MM.1S (cell line): ENCODE measurements at regions not wholly inside any gene's neighbourhood (a gene's known extent, or its start where the extent isn't known, plus 50 kb on each side); places are given as distances from the start of the nearest gene placed in this dataset.

ENCODE experiments used
- DNase-seq: peaks from one replicate; pipeline ENCODE4 v3.0.0-alpha.2; 2015
- H2AFZ ChIP-seq: fragments of 300-600 bp; sonication (generic); 2 replicates; pipeline ENCODE4 v1.6.0; 2016; ENCODE audit warnings: antibody characterized with exemption, low read length
- H3F3A ChIP-seq: fragments of 300-600 bp; sonication (generic); 2 replicates; pipeline ENCODE4 v1.6.1; 2016; ENCODE audit warnings: mild to moderate bottlenecking, antibody characterized with exemption, low read length, moderate library complexity, mixed read lengths; ENCODE audit not compliant: insufficient read depth
- H3K27ac ChIP-seq: fragments of 300-600 bp; sonication (generic); 2 replicates; pipeline ENCODE4 v1.5.1; 2016; ENCODE audit warnings: mild to moderate bottlenecking, low read length
- H3K27me3 ChIP-seq: fragments of 300-600 bp; sonication (generic); replicated peaks from 2 replicates; pipeline ENCODE4 v1.6.0; 2016; ENCODE audit warnings: low read length; ENCODE audit not compliant: insufficient read depth
- H3K36me3 ChIP-seq: fragments of 300-600 bp; sonication (generic); replicated peaks from 2 replicates; pipeline ENCODE4 v1.6.1; 2016; ENCODE audit warnings: mild to moderate bottlenecking, low read length, mixed read lengths; ENCODE audit not compliant: insufficient read depth
- H3K4me1 ChIP-seq: fragments of 300-600 bp; sonication (generic); 2 replicates; pipeline ENCODE4 v1.6.1; 2016; ENCODE audit warnings: low read length, mixed read lengths
- H3K4me2 ChIP-seq: fragments of 300-600 bp; sonication (generic); 2 replicates; pipeline ENCODE4 v1.6.0; 2016; ENCODE audit warnings: low read depth, low read length
- H3K4me3 ChIP-seq: fragments of 300-600 bp; sonication (generic); 2 replicates; pipeline ENCODE4 v1.5.1; 2016; ENCODE audit warnings: low read length, mixed read lengths
- H3K79me2 ChIP-seq: fragments of 300-600 bp; sonication (generic); 2 replicates; pipeline ENCODE4 v1.6.1; 2016; ENCODE audit warnings: mixed run types, low read length, mixed read lengths
- H3K9ac ChIP-seq: fragments of 300-600 bp; sonication (generic); 2 replicates; pipeline ENCODE4 v1.6.1; 2016; ENCODE audit warnings: low read length, mixed read lengths
- H3K9me2 ChIP-seq: fragments of 300-600 bp; sonication (generic); replicated peaks from 2 replicates; pipeline ENCODE4 v1.6.1; 2016; ENCODE audit warnings: mild to moderate bottlenecking, low read length, mixed read lengths; ENCODE audit not compliant: insufficient read depth
- H3K9me3 ChIP-seq: fragments of 300-600 bp; sonication (generic); replicated peaks from 2 replicates; pipeline ENCODE4 v1.6.1; 2016; ENCODE audit warnings: mild to moderate bottlenecking, low read length, mixed read lengths; ENCODE audit not compliant: insufficient read depth
- H4K20me1 ChIP-seq: fragments of 300-600 bp; sonication (generic); 2 replicates; pipeline ENCODE4 v1.6.1; 2016; ENCODE audit warnings: mild to moderate bottlenecking, low read length, moderate library complexity, mixed read lengths; ENCODE audit not compliant: insufficient read depth
- EZH2 ChIP-seq: fragments of 300-600 bp; sonication (generic); optimal IDR thresholded peaks from 2 replicates; pipeline ENCODE3; 2017; ENCODE audit warnings: low read depth, mild to moderate bottlenecking, antibody characterized with exemption, low read length, mixed read lengths
- EZH2phosphoT487 ChIP-seq: fragments of 300-600 bp; sonication (generic); IDR thresholded peaks from 2 replicates; pipeline ENCODE4 v1.6.1; 2018; ENCODE audit warnings: antibody characterized with exemption, low read length
- TF ChIP-seq, protein P1 (sequence below): fragments of 300-600 bp; sonication (generic); IDR thresholded peaks from 2 replicates; pipeline ENCODE4 v1.5.1; 2016; ENCODE audit warnings: antibody characterized with exemption, low read length, mixed read lengths

DNA sequence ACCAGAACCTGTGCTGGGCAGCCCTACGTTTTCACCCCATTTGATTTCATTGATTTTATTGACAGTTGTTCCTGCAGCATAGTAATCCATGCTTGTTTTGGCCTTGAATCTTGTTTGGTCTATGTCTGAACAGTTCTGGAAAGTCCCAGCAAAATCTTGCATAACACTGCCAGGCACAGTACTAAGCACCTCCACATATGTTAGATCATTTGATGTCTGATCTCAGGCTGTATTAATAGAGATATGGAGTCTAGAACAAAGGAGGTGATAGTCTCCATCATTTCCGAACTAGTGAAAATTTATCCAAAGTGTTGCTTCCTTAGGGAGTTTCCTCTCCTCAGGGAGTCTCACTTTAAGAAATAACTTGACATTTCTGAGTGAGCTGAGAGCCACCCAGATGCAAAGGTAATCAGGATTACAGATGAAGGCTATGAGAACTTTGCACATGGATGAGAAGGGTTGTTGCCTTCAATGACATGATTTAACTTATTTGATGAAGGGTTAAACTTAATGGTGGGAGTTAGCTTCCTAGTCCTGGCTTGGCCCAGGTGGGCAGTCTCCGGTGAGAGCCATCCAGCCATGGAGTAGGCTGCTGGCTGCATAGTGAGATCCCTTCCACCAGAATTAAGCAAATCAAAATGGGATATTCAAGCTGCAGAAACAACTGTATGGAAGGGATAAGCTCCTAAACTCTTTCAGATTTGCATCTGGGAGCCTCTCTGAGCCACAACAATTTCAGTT is 173.8 kb upstream of the MVB12B start:
- Histone ChIP-seq H4K20me1 (no peaks in the 10 kb centered on the region), H3K9ac (no peak overlapping the region), H3K9me3 (no peaks in the 10 kb centered on the region), H3K79me2 (no peaks in the 10 kb centered on the region), H3K4me2 (no peak overlapping the region), H3F3A (no peaks in the 10 kb centered on the region), H3K27ac (no peak overlapping the region), H3K4me3 (no peak overlapping the region), H3K36me3 (no peaks in the 10 kb centered on the region), H2AFZ (no peak overlapping the region), H3K27me3 (peaks cover 4% of the 10 kb centered on the region; the same call in 1 of the 2 replicates), H3K9me2 (no peaks in the 10 kb centered on the region), H3K4me1 (no peaks in the 10 kb centered on the region)
- DNase-seq: no peak
- TF ChIP-seq, protein P1, sequence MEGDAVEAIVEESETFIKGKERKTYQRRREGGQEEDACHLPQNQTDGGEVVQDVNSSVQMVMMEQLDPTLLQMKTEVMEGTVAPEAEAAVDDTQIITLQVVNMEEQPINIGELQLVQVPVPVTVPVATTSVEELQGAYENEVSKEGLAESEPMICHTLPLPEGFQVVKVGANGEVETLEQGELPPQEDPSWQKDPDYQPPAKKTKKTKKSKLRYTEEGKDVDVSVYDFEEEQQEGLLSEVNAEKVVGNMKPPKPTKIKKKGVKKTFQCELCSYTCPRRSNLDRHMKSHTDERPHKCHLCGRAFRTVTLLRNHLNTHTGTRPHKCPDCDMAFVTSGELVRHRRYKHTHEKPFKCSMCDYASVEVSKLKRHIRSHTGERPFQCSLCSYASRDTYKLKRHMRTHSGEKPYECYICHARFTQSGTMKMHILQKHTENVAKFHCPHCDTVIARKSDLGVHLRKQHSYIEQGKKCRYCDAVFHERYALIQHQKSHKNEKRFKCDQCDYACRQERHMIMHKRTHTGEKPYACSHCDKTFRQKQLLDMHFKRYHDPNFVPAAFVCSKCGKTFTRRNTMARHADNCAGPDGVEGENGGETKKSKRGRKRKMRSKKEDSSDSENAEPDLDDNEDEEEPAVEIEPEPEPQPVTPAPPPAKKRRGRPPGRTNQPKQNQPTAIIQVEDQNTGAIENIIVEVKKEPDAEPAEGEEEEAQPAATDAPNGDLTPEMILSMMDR: no peak
- TF ChIP-seq EZH2 (no peak), EZH2phosphoT487 (no peak)

DNA sequence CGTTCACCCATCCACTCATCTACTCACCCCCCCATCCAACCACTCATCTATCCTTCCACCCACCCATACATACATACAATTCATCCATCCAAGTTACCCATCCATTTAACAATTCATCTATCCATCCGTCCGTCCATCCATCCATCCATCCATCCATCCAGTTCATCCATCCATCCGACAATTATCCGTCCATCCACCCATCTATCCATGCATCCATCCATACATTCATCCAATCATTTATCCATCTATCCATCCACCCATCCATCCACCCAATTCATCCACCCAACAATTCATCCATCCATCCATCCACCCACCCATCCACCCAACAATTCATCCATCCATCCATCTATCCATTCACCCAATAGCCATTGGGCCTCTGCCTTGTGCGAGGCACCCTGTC is 173.2 kb upstream of the MVB12B start:
- Histone ChIP-seq H3F3A (no peaks in the 10 kb centered on the region), H3K9me2 (no peaks in the 10 kb centered on the region), H3K4me3 (no peak overlapping the region), H4K20me1 (no peaks in the 10 kb centered on the region), H3K4me2 (no peak overlapping the region), H3K4me1 (no peaks in the 10 kb centered on the region), H3K9ac (no peak overlapping the region), H2AFZ (no peak overlapping the region), H3K9me3 (no peaks in the 10 kb centered on the region), H3K36me3 (no peaks in the 10 kb centered on the region), H3K27me3 (peaks cover 4% of the 10 kb centered on the region; the same call in 1 of the 2 replicates), H3K27ac (no peak overlapping the region), H3K79me2 (no peaks in the 10 kb centered on the region)
- TF ChIP-seq EZH2phosphoT487 (no peak), EZH2 (no peak)
- TF ChIP-seq, protein P1: no peak
- no peak for DNase-seq

DNA sequence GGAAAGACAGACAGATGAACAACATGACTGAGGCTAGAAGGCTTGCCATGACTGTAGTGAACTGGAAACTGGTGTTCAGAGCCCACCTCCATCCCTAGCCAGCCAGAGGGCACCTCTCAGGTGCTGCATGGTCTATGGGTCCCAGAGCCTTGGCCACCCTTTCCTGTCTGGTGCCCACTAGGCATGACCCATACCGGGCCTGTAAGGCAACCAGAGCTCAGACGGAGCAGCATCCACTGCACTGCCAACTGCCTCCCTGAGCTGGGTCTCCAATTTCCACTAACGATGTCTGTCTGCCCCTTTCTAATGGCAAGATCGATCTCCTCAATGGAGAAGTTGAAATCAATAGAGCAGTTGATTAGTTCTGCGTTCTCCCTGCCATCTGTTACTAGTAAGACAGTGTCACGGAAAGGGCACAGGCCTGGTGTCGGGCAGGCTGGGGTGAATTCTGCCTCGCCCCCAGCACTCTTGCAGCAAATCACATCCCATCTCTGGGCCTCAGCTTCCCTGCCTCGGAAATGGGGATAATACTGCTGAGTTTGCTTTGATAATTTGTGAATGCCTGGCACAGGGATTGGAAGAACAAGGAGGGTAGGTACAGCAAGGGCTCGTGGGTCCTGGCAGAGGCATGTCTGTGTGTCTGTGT is 172.3 kb upstream of the MVB12B start:
- H3K36me3 ChIP-seq: no peaks in the 10 kb centered on the region
- H3K9ac ChIP-seq: no peak overlapping the region
- H3K79me2 ChIP-seq: no peaks in the 10 kb centered on the region
- H3K4me3 ChIP-seq: no peak overlapping the region
- H3K27me3 ChIP-seq: peaks cover 14% of the 10 kb centered on the region
- no peaks in the 10 kb centered on the region for H3K9me3 ChIP-seq
- H3K4me2 ChIP-seq: no peak overlapping the region
- no peaks in the 10 kb centered on the region for H3K4me1 ChIP-seq
- H4K20me1 ChIP-seq: no peaks in the 10 kb centered on the region
- no peak overlapping the region for H2AFZ ChIP-seq
- TF ChIP-seq EZH2 (no peak), EZH2phosphoT487 (no peak)
- TF ChIP-seq, protein P1: no peak
- no peaks in the 10 kb centered on the region for H3F3A ChIP-seq
- no peak for DNase-seq
- no peak overlapping the region for H3K27ac ChIP-seq
- H3K9me2 ChIP-seq: no peaks in the 10 kb centered on the region
